Adrenal gland (tissue), 5 donors: ENCODE measurements at regions not wholly inside any gene's neighbourhood (a gene's known extent, or its start where the extent isn't known, plus 50 kb on each side); places are given as distances from the start of the nearest gene placed in this dataset.

Experiments
- POLR2A ChIP-seq, 2 donors: fragments of 450-650 bp; IDR thresholded peaks; one replicate each; pipeline ENCODE4 v1.6.1; 2017; ENCODE audit warnings: antibody characterized with exemption in 2 of 2, mild to moderate bottlenecking in 2 of 2, moderate library complexity in 1 of 2
- TF ChIP-seq, protein P1 (sequence below), 6 experiments: fragments of 450-650 bp in 4 of 6; fragments of 200-600 bp in 2 of 6; sonication (generic) in 1 of 6; IDR thresholded peaks; 1 replicate in 5 of 6; 2 replicates in 1 of 6; pipeline versions ENCODE4 v1.5.1 to v1.8.0; 2016 to 2021; ENCODE audit warnings: antibody characterized with exemption in 6 of 6, mild to moderate bottlenecking in 2 of 6, moderate library complexity in 1 of 6
- donor health status: DM: no; HTN: no; CAD: no.

DNA sequence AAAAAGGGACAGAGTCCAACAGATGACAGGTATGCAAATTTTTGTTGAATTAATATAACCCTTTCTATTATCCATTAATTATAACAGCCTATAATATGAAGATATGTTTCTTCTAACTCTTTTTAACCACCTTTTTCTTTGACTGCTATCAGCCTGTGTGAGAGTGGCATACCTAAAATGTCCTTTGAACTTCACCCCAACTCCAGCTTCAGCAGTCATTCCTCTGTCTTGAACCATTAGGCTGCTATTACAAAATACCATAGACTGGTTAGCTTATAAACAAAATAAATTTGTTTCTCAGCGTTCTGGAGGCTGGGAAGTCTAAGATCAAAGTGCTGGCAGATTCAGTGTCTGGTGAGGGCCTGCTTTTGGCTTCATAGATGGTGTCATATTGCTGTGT lies 564.6 kb upstream of the FAT3 start:
- TF ChIP-seq, protein P1, sequence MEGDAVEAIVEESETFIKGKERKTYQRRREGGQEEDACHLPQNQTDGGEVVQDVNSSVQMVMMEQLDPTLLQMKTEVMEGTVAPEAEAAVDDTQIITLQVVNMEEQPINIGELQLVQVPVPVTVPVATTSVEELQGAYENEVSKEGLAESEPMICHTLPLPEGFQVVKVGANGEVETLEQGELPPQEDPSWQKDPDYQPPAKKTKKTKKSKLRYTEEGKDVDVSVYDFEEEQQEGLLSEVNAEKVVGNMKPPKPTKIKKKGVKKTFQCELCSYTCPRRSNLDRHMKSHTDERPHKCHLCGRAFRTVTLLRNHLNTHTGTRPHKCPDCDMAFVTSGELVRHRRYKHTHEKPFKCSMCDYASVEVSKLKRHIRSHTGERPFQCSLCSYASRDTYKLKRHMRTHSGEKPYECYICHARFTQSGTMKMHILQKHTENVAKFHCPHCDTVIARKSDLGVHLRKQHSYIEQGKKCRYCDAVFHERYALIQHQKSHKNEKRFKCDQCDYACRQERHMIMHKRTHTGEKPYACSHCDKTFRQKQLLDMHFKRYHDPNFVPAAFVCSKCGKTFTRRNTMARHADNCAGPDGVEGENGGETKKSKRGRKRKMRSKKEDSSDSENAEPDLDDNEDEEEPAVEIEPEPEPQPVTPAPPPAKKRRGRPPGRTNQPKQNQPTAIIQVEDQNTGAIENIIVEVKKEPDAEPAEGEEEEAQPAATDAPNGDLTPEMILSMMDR (IDR thresholded peaks at IDR 0.05), result no peak
- no peak for TF ChIP-seq POLR2A (IDR thresholded peaks at IDR 0.05)
